K562 (cell line): ENCODE measurements at regions not wholly inside any gene's neighbourhood (a gene's known extent, or its start where the extent isn't known, plus 50 kb on each side); places are given as distances from the start of the nearest gene placed in this dataset.

ENCODE experiments used
- ATAC-seq: fragments of 200-7000 bp; cut with Tn5 transposase; 3 replicates; pipeline ENCODE4 v1.9.1; 2020; ENCODE audit warnings: moderate library complexity
- BruUV-seq: library from RNA; stranded (reverse); fragments of 400-500 nt; replicated peaks from 2 replicates; lab custom pipeline; 2021; lab: Mats Ljungman, UMichigan
- CTCF ChIA-PET: fragments of 300-600 bp; formaldehyde crosslinking; extraction: SDS; loops from one replicate; lab custom pipeline; 2021; ENCODE audit warnings: low intra/inter-chr PET ratio; lab: Yijun Ruan, JAX
- POLR2A ChIA-PET: fragments of 300-600, 350-650 bp; sonication (Branson Sonifier 250); formaldehyde crosslinking; extraction: SDS; loops from one replicate; lab custom pipeline; 2021; ENCODE audit warnings: antibody characterized with exemption, inconsistent platforms; lab: Yijun Ruan, JAX
- DNase-seq, 4 experiments: peaks; one replicate each; pipeline versions ENCODE4 v3.0.0 to v3.0.0-alpha.2; 2011 to 2018; ENCODE audit warnings: low spot score in 3 of 4, mixed read lengths in 3 of 4; ENCODE audit errors: extremely low read depth in 1 of 4
- FAIRE-seq: peaks from 2 replicates; lab custom pipeline; 2011; peaks lifted over from hg19 to GRCh38; lab: Jason Lieb, UNC
- H2AFZ ChIP-seq: 2 replicates; pipeline ENCODE4 v1.6.0; 2011; ENCODE audit warnings: low read depth, low read length, control low read depth, inconsistent platforms
- H3K27ac ChIP-seq: fragments of 200-600 bp; 3 replicates; pipeline ENCODE4 v1.8.0; 2011; ENCODE audit warnings: low read depth, mild to moderate bottlenecking, control low read depth, inconsistent platforms, low read length, moderate library complexity, mixed read lengths; ENCODE audit errors: extremely low read depth
- H3K27me3 ChIP-seq, 2 experiments: fragments of 300-600 bp in 1 of 2; 2 replicates in 1 of 2; 3 replicates in 1 of 2; pipeline versions ENCODE4 v1.6.0 to v1.8.0; 2011; ENCODE audit warnings: inconsistent platforms in 2 of 2, low read length in 2 of 2, mild to moderate bottlenecking in 1 of 2, mixed read lengths in 1 of 2, moderate library complexity in 1 of 2; ENCODE audit not compliant: control insufficient read depth in 2 of 2, insufficient read depth in 2 of 2
- H3K36me3 ChIP-seq: fragments of 300-600 bp; 3 replicates; pipeline ENCODE4 v1.8.0; 2011; ENCODE audit warnings: mild to moderate bottlenecking, low read length, inconsistent platforms; ENCODE audit not compliant: control insufficient read depth, insufficient read depth
- H3K4me1 ChIP-seq, 2 experiments: fragments of 200-600 bp in 1 of 2; replicated peaks in 1 of 2; 2 replicates in 1 of 2; 3 replicates in 1 of 2; pipeline versions ENCODE4 v1.5.1 to v1.8.0; 2011; ENCODE audit warnings: inconsistent platforms in 2 of 2, low read length in 2 of 2, mild to moderate bottlenecking in 1 of 2, mixed read lengths in 1 of 2, moderate library complexity in 1 of 2; ENCODE audit not compliant: control insufficient read depth in 2 of 2, insufficient read depth in 2 of 2
- H3K4me2 ChIP-seq: 2 replicates; pipeline ENCODE4 v1.6.1; 2011; ENCODE audit warnings: low read length, control low read depth, inconsistent platforms, mixed read lengths; ENCODE audit not compliant: insufficient read depth
- H3K4me3 ChIP-seq: fragments of 200-600 bp; sonication (generic), shearing (Covaris generic); 2 replicates; pipeline ENCODE4 v1.5.1; 2016; ENCODE audit warnings: control low read depth, inconsistent platforms
- H3K79me2 ChIP-seq: fragments of 200-600 bp; 3 replicates; pipeline ENCODE4 v1.8.0; 2011; ENCODE audit warnings: low read length, inconsistent platforms; ENCODE audit not compliant: control insufficient read depth, insufficient read depth
- H3K9ac ChIP-seq, 2 experiments: 2 replicates each; pipeline versions ENCODE4 v1.6.0 to v1.6.1; 2011; ENCODE audit warnings: low read depth in 2 of 2, low read length in 2 of 2, control low read depth in 1 of 2, inconsistent platforms in 1 of 2, mild to moderate bottlenecking in 1 of 2, mixed read lengths in 1 of 2; ENCODE audit not compliant: insufficient read depth in 1 of 2
- H3K9me1 ChIP-seq: one replicate; pipeline ENCODE4 v1.6.0; 2011; ENCODE audit warnings: inconsistent platforms, mild to moderate bottlenecking, low read length, moderate library complexity; ENCODE audit not compliant: control insufficient read depth, insufficient read depth
- H3K9me3 ChIP-seq: replicated peaks from 2 replicates; pipeline ENCODE4 v1.5.1; 2011; ENCODE audit warnings: low read depth, low read length, inconsistent platforms; ENCODE audit not compliant: control insufficient read depth, insufficient read depth
- H4K20me1 ChIP-seq: replicated peaks from 2 replicates; pipeline ENCODE4 v1.6.1; 2011; ENCODE audit warnings: low read length, inconsistent platforms, mixed read lengths; ENCODE audit not compliant: control insufficient read depth, insufficient read depth
- RBM17 ChIP-seq: fragments of 200-400 bp; formaldehyde crosslinking; IDR thresholded peaks from 2 replicates; pipeline ENCODE4 v1.6.1; 2017; ENCODE audit warnings: low read depth, mild to moderate bottlenecking, low read length, borderline replicate concordance
- SREBF2 ChIP-seq: sonication (generic); formaldehyde crosslinking; IDR thresholded peaks from 2 replicates; pipeline ENCODE4 v1.4.0; 2020; ENCODE audit warnings: mild to moderate bottlenecking, missing genetic modification reagents
- STAT5A ChIP-seq: IDR thresholded peaks from 2 replicates; pipeline ENCODE4 v1.6.1; 2012; ENCODE audit warnings: low read length, inconsistent platforms, borderline replicate concordance
- ZNF24 ChIP-seq: fragments of 450-650 bp; IDR thresholded peaks from 2 replicates; pipeline ENCODE4 v1.6.1; 2016
- ZNF274 ChIP-seq: IDR thresholded peaks from 2 replicates; pipeline ENCODE4 v1.6.1; 2011; ENCODE audit warnings: low read depth, mild to moderate bottlenecking, low read length, moderate library complexity, borderline replicate concordance
- ZNF717 ChIP-seq: fragments of 250-450 bp; sonication (Bioruptor Pico); IDR thresholded peaks from 2 replicates; pipeline ENCODE4 v1.5.0; 2021
- WGBS: fragments of 100-300 bp; shearing (Covaris generic); methylation state at CpG from one replicate; pipeline ENCODE4 v1.1.6; 2016; ENCODE audit warnings: low coverage, mixed read lengths; ENCODE audit not compliant: insufficient coverage; ENCODE audit errors: missing lambda C conversion rate; 5-methylcytosine and 5-hydroxymethylcytosine counted together
- in situ Hi-C: fragments of 300-500 bp; cut with MboI; formaldehyde crosslinking; loops from 4 replicates; pipeline ENCODE4 v1.15.0; 2018; ENCODE audit warnings: inconsistent platforms, mixed read lengths
- intact Hi-C: fragments of 100-400 bp; cut with micrococcal nuclease; formaldehyde crosslinking; loops from 2 replicates; pipeline ENCODE4 v1.14.2; 2022
- TF ChIP-seq, protein P1 (sequence below): fragments of 450-650 bp; formaldehyde crosslinking; IDR thresholded peaks from 2 replicates; pipeline ENCODE4 v1.4.0; 2020; ENCODE audit warnings: mild to moderate bottlenecking, moderate library complexity
- TF ChIP-seq, protein P2 (sequence below): sonication (generic); formaldehyde crosslinking; IDR thresholded peaks from 2 replicates; pipeline ENCODE4 v1.8.0; 2023; ENCODE audit warnings: mild to moderate bottlenecking, missing genetic modification reagents

DNA sequence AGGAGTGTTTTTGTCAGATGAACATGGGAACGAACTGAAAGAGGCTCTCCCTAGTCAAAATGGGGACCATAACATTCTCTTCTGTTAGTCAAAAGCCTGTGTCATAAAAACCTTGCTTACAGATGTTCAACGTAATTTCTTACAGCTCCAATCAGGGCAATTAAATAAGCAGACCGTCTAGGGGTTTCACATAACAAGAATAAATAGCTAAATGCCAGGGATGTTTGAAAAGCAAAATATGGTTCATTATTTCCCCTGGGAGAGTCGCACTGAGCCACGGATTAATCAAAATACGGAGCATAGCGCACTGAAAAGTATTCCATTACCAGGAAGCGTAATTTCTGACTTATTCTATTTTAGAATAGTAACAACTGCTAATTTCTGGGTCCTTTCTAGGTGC is 63.7 kb upstream of the MRI1 start:
- ChIA-PET POLR2A (no interaction called here), CTCF (no interaction called here)
- no TSS peak for BruUV-seq
- no peak overlapping the region for H3K4me3 ChIP-seq
- H3K79me2 ChIP-seq: no peaks in the 10 kb centered on the region
- FAIRE-seq (no peak), DNase-seq (no peak)
- WGBS: 2% methylated on average over 8 of the region's 8 CpGs
- in situ Hi-C loops (no loop called here), intact Hi-C loops (no loop called here)
- no peaks in the 10 kb centered on the region for H3K36me3 ChIP-seq
- H3K9me1 ChIP-seq: no peaks in the 10 kb centered on the region
- H4K20me1 ChIP-seq: no peaks in the 10 kb centered on the region
- TF ChIP-seq ZNF717 (CRISPR knock-in tag): no peak
- TF ChIP-seq ZNF24: no peak
- no peak for TF ChIP-seq SREBF2 (CRISPR knock-in tag)
- no peak for TF ChIP-seq STAT5A
- no peak for TF ChIP-seq ZNF274
- TF ChIP-seq, protein P1, sequence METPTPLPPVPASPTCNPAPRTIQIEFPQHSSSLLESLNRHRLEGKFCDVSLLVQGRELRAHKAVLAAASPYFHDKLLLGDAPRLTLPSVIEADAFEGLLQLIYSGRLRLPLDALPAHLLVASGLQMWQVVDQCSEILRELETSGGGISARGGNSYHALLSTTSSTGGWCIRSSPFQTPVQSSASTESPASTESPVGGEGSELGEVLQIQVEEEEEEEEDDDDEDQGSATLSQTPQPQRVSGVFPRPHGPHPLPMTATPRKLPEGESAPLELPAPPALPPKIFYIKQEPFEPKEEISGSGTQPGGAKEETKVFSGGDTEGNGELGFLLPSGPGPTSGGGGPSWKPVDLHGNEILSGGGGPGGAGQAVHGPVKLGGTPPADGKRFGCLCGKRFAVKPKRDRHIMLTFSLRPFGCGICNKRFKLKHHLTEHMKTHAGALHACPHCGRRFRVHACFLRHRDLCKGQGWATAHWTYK (CRISPR knock-in tag): no peak
- no peak for TF ChIP-seq RBM17
- TF ChIP-seq, protein P2, sequence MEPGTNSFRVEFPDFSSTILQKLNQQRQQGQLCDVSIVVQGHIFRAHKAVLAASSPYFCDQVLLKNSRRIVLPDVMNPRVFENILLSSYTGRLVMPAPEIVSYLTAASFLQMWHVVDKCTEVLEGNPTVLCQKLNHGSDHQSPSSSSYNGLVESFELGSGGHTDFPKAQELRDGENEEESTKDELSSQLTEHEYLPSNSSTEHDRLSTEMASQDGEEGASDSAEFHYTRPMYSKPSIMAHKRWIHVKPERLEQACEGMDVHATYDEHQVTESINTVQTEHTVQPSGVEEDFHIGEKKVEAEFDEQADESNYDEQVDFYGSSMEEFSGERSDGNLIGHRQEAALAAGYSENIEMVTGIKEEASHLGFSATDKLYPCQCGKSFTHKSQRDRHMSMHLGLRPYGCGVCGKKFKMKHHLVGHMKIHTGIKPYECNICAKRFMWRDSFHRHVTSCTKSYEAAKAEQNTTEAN (CRISPR knock-in tag): no peak
- TF ChIP-seq, all 486 proteins: peak for 0
- ATAC-seq: no peak
- Histone ChIP-seq H3K27ac (no peak overlapping the region), H3K4me2 (no peak overlapping the region), H3K4me1 (no peaks in the 10 kb centered on the region), H3K27me3 (peaks cover 9 to 27% of the 10 kb centered on the region in 2 experiments; a peak in 4 of 5 replicates), H2AFZ (no peak overlapping the region), H3K9ac (no peak overlapping the region), H3K9me3 (peaks cover 3% of the 10 kb centered on the region; the same call in 1 of the 2 replicates)
